Karpas-422 (cell line): ENCODE measurements at regions not wholly inside any gene's neighbourhood (a gene's known extent, or its start where the extent isn't known, plus 50 kb on each side); places are given as distances from the start of the nearest gene placed in this dataset.

ENCODE experiments used
- DNase-seq: peaks from one replicate; pipeline ENCODE4 v3.0.0-alpha.2; 2015
- H2AFZ ChIP-seq: fragments of 200-600 bp; sonication (generic); 2 replicates; pipeline ENCODE4 v1.6.1; 2014; ENCODE audit warnings: antibody characterized with exemption, low read length, mixed read lengths
- H3K27ac ChIP-seq: fragments of 200-600 bp; sonication (generic); 2 replicates; pipeline ENCODE4 v1.5.1; 2014; ENCODE audit warnings: mild to moderate bottlenecking, low read length, moderate library complexity
- H3K27me3 ChIP-seq: fragments of 200-600 bp; sonication (generic); 2 replicates; pipeline ENCODE4 v1.6.1; 2014; ENCODE audit warnings: low read length, mixed read lengths
- H3K36me3 ChIP-seq: fragments of 200-600 bp; sonication (generic); 2 replicates; pipeline ENCODE4 v1.6.1; 2014; ENCODE audit warnings: low read length, mixed read lengths; ENCODE audit not compliant: insufficient read depth
- H3K4me1 ChIP-seq: fragments of 200-600 bp; sonication (generic); 2 replicates; pipeline ENCODE4 v1.6.1; 2014; ENCODE audit warnings: mild to moderate bottlenecking, low read length, mixed read lengths
- H3K4me2 ChIP-seq: fragments of 200-600 bp; sonication (generic); 2 replicates; pipeline ENCODE4 v1.6.1; 2014; ENCODE audit warnings: low read length, low read depth, mild to moderate bottlenecking; ENCODE audit not compliant: poor library complexity, severe bottlenecking
- H3K4me3 ChIP-seq: fragments of 200-600 bp; sonication (generic); 2 replicates; pipeline ENCODE4 v1.5.1; 2014; ENCODE audit warnings: mild to moderate bottlenecking, antibody characterized with exemption, low read length, mixed read lengths
- H3K79me2 ChIP-seq: fragments of 200-600 bp; sonication (generic); 2 replicates; pipeline ENCODE4 v1.6.1; 2014; ENCODE audit warnings: mild to moderate bottlenecking, low read length, mixed read lengths
- H3K9ac ChIP-seq: fragments of 200-600 bp; sonication (generic); 2 replicates; pipeline ENCODE4 v1.6.0; 2014; ENCODE audit warnings: low read length
- H3K9me2 ChIP-seq: fragments of 200-600 bp; sonication (generic), shearing (Covaris generic); replicated peaks from 2 replicates; pipeline ENCODE4 v1.6.0; 2014; ENCODE audit warnings: mild to moderate bottlenecking, low read length, moderate library complexity; ENCODE audit not compliant: insufficient read depth
- H3K9me3 ChIP-seq: fragments of 300-700, 200-600 bp; sonication (generic); 2 replicates; pipeline ENCODE4 v1.6.1; 2014; ENCODE audit warnings: low read length, mixed read lengths
- H4K20me1 ChIP-seq: fragments of 200-600 bp; sonication (generic); 2 replicates; pipeline ENCODE4 v1.6.1; 2014; ENCODE audit warnings: mild to moderate bottlenecking, antibody characterized with exemption, low read length, low read depth; ENCODE audit not compliant: insufficient read depth

DNA sequence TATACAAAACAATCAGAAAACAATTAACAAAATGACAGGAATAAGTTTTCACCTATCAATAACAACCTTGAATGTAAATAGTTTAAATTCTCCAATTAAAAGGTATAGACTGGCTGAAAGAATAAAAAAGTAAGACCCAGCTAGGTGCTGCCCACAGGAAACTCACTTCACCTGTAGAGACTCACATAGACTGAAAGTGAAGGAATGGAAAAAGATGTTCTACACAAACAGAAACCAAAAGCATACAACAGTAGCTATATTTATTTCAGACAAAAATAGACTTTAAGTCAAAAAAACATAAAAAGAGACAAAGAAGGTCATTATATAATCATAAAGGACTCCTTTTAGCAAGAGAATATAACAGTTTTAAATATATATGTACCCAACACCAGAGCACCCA is 152.4 kb upstream of the PWP1 start:
- H3K4me2 ChIP-seq = no peak overlapping the region
- no peak for DNase-seq
- no peaks in the 10 kb centered on the region for H3K4me1 ChIP-seq
- 0 out of 2 replicates have a peak, but pooled peaks cover 2% of the 10 kb centered on the region for H3K27me3 ChIP-seq
- no peaks in the 10 kb centered on the region for H3K79me2 ChIP-seq
- no peak overlapping the region for H3K27ac ChIP-seq
- no peaks in the 10 kb centered on the region for H4K20me1 ChIP-seq
- no peaks in the 10 kb centered on the region for H3K36me3 ChIP-seq
- H3K9me3 ChIP-seq = no peaks in the 10 kb centered on the region
- no peak overlapping the region for H3K9ac ChIP-seq
- no peak overlapping the region for H3K4me3 ChIP-seq
- H2AFZ ChIP-seq = no peak overlapping the region
- H3K9me2 ChIP-seq = no peaks in the 10 kb centered on the region

DNA sequence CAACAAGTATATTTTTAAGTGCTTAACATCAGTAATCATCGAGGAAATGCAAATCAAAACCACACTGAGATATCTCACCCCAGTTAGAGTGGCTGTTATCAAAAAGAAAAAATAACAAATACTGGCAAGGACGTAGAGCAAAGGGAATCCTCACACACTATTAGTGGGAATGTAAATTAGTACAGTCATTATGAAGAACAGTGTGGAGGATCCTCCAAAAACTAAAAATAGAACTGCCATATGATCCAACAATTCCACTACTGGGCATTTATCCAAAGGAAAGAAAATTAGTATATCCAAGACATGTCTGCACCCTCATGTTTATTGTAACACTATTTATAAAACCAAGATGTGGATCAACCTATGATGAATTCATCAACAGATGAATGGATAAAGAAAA is 149.0 kb upstream of the PWP1 start:
- H3K4me1 ChIP-seq = no peaks in the 10 kb centered on the region
- no peak overlapping the region for H3K9ac ChIP-seq
- DNase-seq = no peak

DNA sequence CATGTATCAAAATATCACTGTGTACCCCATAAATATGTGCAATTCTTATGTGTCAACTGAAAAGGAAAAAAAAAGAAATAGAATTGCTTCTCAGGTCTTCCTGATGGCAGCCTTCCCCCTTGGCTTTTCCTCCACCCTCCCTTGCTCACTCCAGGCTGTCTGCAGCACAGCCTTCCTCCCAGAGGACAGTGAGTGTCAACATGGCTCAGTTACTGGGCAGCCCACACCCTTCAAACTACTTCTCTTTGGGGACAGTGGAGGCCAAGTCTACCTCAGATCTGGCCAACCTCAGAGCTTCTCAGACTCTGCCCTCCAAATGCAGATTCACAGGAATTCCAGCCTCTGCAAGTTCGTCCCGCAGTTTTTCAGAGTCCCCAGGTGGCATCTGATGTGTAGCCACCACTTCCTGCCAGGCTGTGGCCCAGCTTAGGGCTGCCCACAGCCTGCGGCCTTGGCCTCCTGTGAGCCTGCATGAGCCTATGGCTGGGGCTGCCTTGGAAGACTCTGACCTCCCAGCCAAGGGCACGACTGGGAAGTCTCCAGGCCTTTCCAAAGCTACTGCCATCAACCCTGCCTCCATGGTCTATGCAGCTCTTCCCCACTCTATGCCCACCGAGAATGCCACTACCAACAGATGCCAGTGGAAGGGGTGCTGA is 148.0 kb upstream of the PWP1 start:
- Histone ChIP-seq H3K36me3 (no peaks in the 10 kb centered on the region), H3K9me2 (no peaks in the 10 kb centered on the region), H3K27ac (no peak overlapping the region), H3K9me3 (no peaks in the 10 kb centered on the region), H3K9ac (no peak overlapping the region), H2AFZ (no peak overlapping the region), H3K27me3 (no peaks in the 10 kb centered on the region), H3K79me2 (no peaks in the 10 kb centered on the region), H3K4me2 (no peak overlapping the region), H4K20me1 (no peaks in the 10 kb centered on the region), H3K4me3 (no peak overlapping the region), H3K4me1 (no peaks in the 10 kb centered on the region)
- DNase-seq = no peak

More for the DNA sequence above, 149.0 kb upstream of the PWP1 start:
- 0 out of 2 replicates have a peak, but pooled peaks cover 2% of the 10 kb centered on the region for H3K27me3 ChIP-seq
- H3K27ac ChIP-seq = no peak overlapping the region
- no peaks in the 10 kb centered on the region for H3K9me2 ChIP-seq
- no peaks in the 10 kb centered on the region for H3K9me3 ChIP-seq
- H3K79me2 ChIP-seq = no peaks in the 10 kb centered on the region
- no peak overlapping the region for H2AFZ ChIP-seq
- no peaks in the 10 kb centered on the region for H3K36me3 ChIP-seq
- no peak overlapping the region for H3K4me2 ChIP-seq
- H4K20me1 ChIP-seq = no peaks in the 10 kb centered on the region
- no peak overlapping the region for H3K4me3 ChIP-seq

DNA sequence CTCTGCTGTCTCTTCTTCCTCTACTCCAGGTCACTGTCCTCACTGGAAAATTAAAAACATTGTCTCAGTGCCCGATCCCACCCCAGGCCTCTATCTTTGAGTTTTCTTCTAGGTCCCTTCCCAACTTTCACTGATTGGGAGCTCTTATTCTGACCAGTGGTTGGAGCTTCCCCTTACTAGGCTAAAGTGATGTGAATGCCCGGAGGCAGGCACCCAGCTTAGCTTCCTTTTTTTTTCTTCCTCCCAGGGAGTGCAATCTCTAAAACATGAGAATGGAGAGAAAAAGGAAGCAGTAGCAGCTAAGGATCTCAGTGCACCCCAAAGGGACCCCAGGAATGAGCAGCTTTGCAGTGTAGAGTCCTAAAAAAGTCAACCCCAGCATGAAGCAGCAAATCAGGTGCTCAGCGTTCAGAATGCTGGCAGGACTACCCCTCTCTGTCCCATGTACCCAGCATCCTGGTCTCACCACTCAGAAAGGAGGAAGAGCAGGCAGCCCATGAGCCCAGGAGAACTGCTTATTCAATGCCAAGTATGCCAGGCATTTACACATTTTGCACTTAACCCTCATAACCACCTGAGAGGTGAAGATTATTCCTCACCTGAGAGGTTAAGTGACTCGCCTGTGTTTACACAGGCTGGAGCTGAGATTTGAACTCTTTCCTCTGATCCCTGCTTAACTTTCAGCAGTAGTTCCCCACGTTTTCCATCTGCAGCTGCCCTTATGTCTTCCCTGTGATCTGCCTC is 146.2 kb upstream of the PWP1 start:
- Histone ChIP-seq H3K9ac (no peak overlapping the region), H3K9me2 (no peaks in the 10 kb centered on the region), H3K36me3 (no peaks in the 10 kb centered on the region), H3K9me3 (no peaks in the 10 kb centered on the region), H3K27me3 (no peaks in the 10 kb centered on the region), H3K4me1 (no peaks in the 10 kb centered on the region), H3K79me2 (no peaks in the 10 kb centered on the region), H3K4me2 (no peak overlapping the region), H4K20me1 (no peaks in the 10 kb centered on the region), H2AFZ (no peak overlapping the region), H3K27ac (no peak overlapping the region), H3K4me3 (no peak overlapping the region)
- no peak for DNase-seq

DNA sequence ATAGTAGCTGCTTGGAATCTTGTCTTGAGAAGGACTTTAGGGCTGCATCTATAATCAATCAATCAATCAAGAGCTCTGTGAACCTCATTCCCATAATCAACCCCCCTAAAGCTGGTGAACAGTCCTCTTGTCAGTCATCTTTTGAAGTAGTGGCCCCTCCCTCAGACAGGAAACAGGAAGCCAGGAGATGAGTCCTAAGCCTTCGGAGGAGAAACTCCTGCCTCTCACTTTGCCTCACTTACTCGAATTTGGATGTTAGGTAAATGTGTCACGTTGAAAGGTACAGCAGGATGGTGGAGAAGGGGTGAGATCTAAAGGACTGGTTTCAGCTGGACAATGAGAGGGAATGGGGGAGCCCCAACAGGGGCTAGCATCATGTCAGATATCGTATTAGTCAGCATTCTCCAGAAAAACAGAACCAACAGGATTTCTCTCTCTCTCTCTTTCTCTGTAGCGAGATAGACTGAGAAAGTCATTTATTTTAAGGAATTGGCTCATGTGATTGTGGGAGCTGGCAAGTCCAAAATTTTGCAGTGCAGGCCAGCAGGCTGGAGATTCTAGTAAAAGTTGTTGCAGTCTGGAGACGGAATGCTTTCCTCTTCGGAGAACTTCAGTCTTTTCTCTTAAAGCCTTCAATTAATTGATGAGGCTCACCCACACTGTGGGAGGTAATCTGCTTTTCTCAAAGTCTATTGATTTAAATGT is 144.4 kb upstream of the PWP1 start:
- H3K9me3 ChIP-seq = no peaks in the 10 kb centered on the region
- H3K4me1 ChIP-seq = no peaks in the 10 kb centered on the region
- no peaks in the 10 kb centered on the region for H3K36me3 ChIP-seq
- H3K4me3 ChIP-seq = no peak overlapping the region
- H4K20me1 ChIP-seq = no peaks in the 10 kb centered on the region
- H3K9ac ChIP-seq = no peak overlapping the region
- H3K9me2 ChIP-seq = no peaks in the 10 kb centered on the region
- H3K79me2 ChIP-seq = no peaks in the 10 kb centered on the region
- H3K4me2 ChIP-seq = no peak overlapping the region
- H2AFZ ChIP-seq = no peak overlapping the region
- no peaks in the 10 kb centered on the region for H3K27me3 ChIP-seq
- no peak for DNase-seq
- H3K27ac ChIP-seq = no peak overlapping the region

DNA sequence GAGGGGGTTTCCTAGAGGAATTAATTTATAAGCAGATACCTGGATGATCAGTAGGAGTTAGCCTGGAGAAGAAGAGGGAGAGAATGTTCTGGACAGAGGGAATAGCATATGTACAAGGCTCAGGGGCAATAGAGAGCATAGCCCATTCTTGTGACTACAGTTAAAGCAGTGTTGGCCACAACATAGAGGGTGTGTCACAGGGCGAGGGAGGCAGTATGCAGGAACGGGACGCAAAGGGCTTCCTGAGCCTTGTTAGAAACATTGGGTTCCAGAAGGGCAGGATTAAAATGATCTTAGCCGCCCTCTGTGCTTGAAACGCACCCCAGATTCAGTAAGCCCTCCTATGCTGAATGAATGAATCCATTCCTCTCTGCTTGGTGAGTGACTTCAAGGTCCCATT is 142.2 kb upstream of the PWP1 start:
- H3K4me3 ChIP-seq = no peak overlapping the region
- no peaks in the 10 kb centered on the region for H3K9me3 ChIP-seq
- H3K79me2 ChIP-seq = no peaks in the 10 kb centered on the region
- no peak overlapping the region for H3K4me2 ChIP-seq
- DNase-seq = no peak
- H3K27ac ChIP-seq = no peak overlapping the region
- no peaks in the 10 kb centered on the region for H4K20me1 ChIP-seq
- H3K9me2 ChIP-seq = no peaks in the 10 kb centered on the region
- no peak overlapping the region for H3K9ac ChIP-seq
- H2AFZ ChIP-seq = no peak overlapping the region
- H3K4me1 ChIP-seq = no peaks in the 10 kb centered on the region
- no peaks in the 10 kb centered on the region for H3K27me3 ChIP-seq
- no peaks in the 10 kb centered on the region for H3K36me3 ChIP-seq

DNA sequence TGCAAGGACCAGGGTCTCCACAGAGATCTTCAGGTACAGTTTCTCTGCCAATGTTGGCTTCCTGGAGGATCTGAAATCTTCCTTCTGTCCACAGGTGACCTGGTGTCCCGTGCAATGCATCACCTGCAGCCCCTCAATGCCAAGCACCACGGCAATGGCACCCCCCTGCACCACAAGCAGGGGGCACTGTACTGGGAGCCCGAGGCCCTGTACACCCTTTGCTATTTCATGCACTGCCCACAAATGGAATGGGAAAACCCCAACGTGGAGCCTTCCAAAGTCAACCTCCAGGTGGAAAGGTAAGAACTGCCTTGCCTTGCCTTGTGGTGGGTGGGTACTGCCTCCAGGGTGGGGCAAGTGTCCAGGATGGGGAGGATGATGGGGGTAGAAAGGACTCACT is 141.8 kb upstream of the PWP1 start:
- H3K9ac ChIP-seq = no peak overlapping the region
- no peak overlapping the region for H3K4me2 ChIP-seq
- no peaks in the 10 kb centered on the region for H4K20me1 ChIP-seq
- no peaks in the 10 kb centered on the region for H3K9me2 ChIP-seq
- no peak overlapping the region for H2AFZ ChIP-seq
- no peaks in the 10 kb centered on the region for H3K27me3 ChIP-seq
- no peaks in the 10 kb centered on the region for H3K4me1 ChIP-seq
- no peaks in the 10 kb centered on the region for H3K36me3 ChIP-seq
- no peaks in the 10 kb centered on the region for H3K79me2 ChIP-seq
- H3K27ac ChIP-seq = no peak overlapping the region
- H3K9me3 ChIP-seq = no peaks in the 10 kb centered on the region
- no peak overlapping the region for H3K4me3 ChIP-seq
- no peak for DNase-seq

DNA sequence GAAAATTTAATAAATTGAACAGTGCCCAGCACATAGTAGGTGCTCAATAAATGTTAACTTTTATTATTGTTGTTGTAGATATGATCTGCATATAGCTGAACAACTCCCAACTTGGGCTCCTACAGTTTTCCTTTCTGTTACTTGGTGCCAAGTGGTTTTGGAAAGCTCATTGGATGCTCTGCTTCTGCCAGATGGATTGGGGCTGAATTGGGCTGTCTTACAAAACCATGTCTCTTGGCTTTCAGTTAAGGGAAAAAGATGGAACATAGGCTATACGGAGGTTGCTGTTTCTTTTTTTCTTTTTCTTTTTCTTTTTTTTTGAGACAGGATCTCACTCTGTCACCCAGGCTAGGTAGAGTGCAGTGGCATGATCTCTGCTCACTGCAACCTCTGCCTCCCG is 140.7 kb upstream of the PWP1 start:
- Histone ChIP-seq H4K20me1 (no peaks in the 10 kb centered on the region), H3K79me2 (no peaks in the 10 kb centered on the region), H3K4me3 (no peak overlapping the region), H3K27ac (no peak overlapping the region), H3K4me2 (no peak overlapping the region), H3K9me2 (no peaks in the 10 kb centered on the region), H3K36me3 (no peaks in the 10 kb centered on the region), H3K27me3 (no peaks in the 10 kb centered on the region), H3K9me3 (no peaks in the 10 kb centered on the region), H3K4me1 (no peaks in the 10 kb centered on the region), H2AFZ (no peak overlapping the region), H3K9ac (no peak overlapping the region)
- DNase-seq = no peak
